Eye (tissue), 1 donor: ENCODE measurements at regions not wholly inside any gene's neighbourhood (a gene's known extent, or its start where the extent isn't known, plus 50 kb on each side); places are given as distances from the start of the nearest gene placed in this dataset.
"Not testable (repeated sequence)": the region's sequence is repeated elsewhere in the genome, so short reads cannot be mapped to it uniquely, and the experiment has no call there.

ENCODE experiments used
- DNase-seq: peaks from one replicate; pipeline ENCODE4 v3.0.0-alpha.2; 2015

DNA sequence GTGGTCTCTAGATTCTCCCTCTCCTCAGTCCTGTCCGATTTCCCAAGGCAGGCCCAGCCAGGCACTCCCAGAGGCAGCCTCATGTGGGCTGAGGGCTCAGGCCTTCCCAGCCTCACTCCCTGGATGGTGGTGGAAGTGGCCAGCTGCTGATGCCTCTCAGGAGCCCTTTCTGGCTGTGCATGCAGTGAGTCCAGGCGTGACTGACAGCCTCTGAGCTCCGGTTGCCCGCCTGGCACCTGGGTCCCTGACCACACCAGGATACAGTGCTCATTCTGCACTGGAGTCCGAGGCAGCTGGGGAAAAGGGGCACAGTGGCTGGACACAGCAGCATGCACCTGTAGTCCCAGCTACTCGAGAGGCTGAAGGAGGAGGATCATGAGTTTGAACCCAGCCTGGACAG is 132.6 kb downstream of the CUL2 start:
- no peak for DNase-seq

DNA sequence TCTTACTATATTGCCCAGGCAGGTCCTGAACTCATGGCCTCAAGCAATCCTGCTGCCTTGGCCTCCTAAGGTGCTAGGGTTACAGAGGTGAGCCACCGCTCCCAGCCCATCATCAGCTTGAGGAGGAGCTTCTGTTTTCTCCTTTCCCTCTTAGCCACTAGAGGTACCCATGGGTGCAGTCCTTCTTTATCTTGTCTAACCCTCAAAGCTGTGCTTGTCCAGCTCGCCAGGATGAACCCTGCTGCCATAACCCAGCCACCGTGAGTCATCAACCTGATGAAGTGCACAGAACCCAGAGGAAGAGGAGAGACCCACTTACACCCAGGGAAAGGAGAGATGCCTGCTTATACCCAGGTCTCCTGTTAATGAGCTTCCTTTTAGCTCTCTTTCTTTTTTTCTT is 133.4 kb downstream of the CUL2 start:
- DNase-seq: no peak

DNA sequence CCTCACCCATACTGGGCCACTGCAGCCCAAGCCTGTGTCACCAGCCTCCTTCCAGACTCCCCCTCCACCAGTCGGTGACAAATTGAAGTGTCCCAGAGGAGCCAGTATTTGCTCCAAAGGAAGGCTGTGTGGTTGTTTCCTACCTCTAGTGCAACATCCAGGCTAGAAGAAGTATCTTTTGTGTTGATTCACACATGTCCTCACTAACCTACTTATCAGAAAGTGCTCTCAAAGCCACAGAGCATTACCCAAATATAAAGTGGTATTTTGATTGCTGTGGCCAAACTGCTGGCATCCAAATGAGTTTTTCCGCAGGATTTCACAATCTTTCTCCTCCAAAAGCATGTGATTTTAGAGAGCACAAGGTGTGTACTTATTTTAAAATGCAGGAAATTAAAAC is 134.8 kb downstream of the CUL2 start:
- DNase-seq: no peak

- DNase-seq: peak; percentile 29
Observed at GRCh38 chr10:34954142-34954541, 136.0 kb downstream of the CUL2 start.

GRCh38 chr10:34951263-34951887 is 136.3 kb upstream of the PARD3 start:
- DNase-seq: not testable (repeated sequence)

GRCh38 chr10:34945951-34946522 is 130.9 kb upstream of the PARD3 start:
- not testable (repeated sequence) for DNase-seq

- no peak for DNase-seq
Observed at GRCh38 chr10:34941471-34942357, 126.6 kb upstream of the PARD3 start.

DNA sequence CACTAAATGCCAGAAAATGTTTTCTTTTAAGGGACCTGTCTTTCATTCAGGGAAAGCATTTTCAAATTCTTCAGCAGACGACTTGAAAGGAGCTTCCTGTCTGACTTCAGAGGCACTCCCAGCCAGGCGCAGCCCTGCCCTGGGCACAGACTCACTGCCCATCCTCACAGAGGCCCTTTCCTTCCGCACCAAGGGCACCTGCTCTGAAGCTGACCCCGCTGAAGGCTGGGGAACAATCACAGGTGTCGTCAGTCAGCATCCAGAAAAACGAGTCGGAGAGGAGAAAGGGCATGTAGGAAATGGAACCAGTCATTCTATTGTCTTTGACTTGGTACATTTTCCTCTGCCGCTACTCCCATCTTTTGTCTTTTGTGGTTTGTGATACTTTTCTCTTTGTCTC is 125.3 kb upstream of the PARD3 start:
- DNase-seq: no peak

- DNase-seq: no peak
Observed at GRCh38 chr10:34938399-34938670, 123.2 kb upstream of the PARD3 start.

GRCh38 chr10:34937643-34938398 is 122.7 kb upstream of the PARD3 start:
- DNase-seq: not testable (repeated sequence)

GRCh38 chr10:34936061-34936460 is 121.0 kb upstream of the PARD3 start:
- DNase-seq: no peak

DNA sequence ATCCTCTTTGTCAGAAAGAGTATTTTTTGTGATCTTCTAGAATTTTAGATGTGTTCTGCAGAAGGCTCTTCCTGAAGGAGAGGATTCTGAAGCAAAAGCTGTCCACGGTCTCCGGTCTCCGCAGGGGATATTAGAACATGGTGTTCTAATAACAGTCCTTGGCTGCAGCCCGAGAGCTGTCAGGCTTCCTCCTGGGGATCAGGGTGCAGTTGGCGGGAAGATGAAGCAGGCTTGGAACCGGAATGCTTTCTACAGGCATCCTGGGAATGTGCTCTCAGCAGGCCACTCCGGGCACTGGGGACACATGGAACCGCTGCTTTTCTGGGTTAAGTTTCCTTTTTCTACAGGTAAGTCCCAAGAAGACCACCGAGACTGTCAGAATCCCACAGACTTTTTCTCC is 118.6 kb upstream of the PARD3 start:
- no peak for DNase-seq

GRCh38 chr10:34932235-34932634 is 117.1 kb upstream of the PARD3 start:
- DNase-seq: no peak

GRCh38 chr10:34931216-34931615 is 116.1 kb upstream of the PARD3 start:
- no peak for DNase-seq

- no peak for DNase-seq
Observed at GRCh38 chr10:34922138-34922537, 107.0 kb upstream of the PARD3 start.

DNA sequence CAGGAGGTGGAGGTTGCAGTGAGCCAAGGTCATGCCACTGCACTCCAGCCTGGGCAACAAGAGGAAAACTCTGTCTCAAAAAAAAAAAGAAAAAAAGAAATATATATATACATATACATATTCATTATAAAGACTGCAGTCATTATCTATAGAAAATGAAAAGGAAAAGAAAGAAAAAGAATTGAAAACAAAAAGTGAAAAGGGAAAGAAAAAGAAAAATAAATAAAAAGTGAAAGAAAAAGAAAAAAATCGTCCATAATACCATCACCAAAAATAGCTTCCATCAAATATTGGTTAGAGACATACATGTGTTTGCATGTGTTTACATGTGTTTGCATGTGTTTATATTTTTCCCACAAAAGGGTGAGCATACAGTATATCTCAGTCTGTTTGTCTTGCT is 105.5 kb upstream of the PARD3 start:
- DNase-seq: no peak

GRCh38 chr10:34918776-34919315 is 103.8 kb upstream of the PARD3 start:
- DNase-seq: peak; percentile 86

DNA sequence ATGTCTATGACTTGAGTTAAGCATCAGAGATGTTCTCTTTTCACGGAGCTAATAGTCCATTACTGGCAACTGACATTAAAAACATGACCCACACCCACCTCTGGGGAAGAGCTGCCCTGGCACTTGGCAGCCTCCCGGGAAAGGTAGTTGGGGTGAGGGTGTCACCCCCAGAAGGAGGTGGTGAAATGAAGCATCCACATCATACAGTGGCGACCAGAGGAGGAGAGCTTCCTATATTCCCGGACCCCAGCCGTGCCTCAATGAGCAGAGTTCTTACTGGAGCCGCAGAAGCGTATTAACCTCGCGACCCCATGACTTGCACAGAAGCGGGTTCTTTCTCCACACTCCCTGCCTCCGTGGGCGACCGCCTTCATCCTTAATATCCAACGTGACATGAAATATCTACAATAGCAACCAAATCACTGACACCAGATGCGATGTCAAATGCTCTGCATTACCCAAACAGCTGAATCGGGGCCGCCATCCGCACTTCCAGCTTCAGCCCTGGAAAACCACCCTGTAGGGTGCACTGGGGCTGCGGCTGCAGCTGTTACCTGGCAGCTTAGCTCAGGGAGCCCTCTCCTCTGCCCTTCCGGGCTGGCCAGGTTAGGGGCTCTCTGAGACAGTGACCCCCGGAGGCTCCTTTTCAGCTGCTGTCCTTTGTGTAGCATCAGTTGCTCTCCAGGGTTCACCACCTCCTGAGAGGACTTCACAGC is 103.1 kb upstream of the PARD3 start:
- no peak for DNase-seq

GRCh38 chr10:34916314-34916713 is 101.2 kb upstream of the PARD3 start:
- DNase-seq: no peak

GRCh38 chr10:34912771-34913170 is 97.7 kb upstream of the PARD3 start:
- DNase-seq: peak; percentile 70

GRCh38 chr10:34911661-34912205 is 96.6 kb upstream of the PARD3 start:
- DNase-seq: no peak

DNA sequence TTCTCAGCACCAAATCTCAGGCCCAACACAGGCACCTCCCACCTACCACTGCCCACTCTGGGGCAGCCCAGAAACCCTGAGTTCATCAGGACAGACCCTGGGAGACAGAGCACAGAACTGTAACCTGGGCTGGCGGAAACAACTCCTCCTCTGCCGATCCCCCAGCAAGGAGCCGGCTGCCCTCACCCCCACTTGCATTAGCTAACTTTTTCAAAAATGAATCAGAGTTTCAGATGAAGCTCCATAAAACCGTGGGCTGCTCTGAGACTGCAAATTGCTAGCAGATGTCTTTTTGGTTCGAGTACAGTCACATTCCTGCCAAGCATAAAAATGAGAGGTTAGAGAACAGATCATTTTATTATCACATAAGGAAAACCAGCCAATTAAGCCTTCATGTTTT is 93.4 kb upstream of the PARD3 start:
- peak; percentile 51 for DNase-seq
